NCI-H128 (cell line): ENCODE measurements at regions not wholly inside any gene's neighbourhood (a gene's known extent, or its start where the extent isn't known, plus 50 kb on each side); places are given as distances from the start of the nearest gene placed in this dataset.
A peak's percentile ranks its signal among the peaks of the same experiment; 100 is the strongest.

Source experiments
- DNase-seq: peaks from one replicate; lab custom pipeline; 2025; ENCODE audit not compliant: unreplicated experiment; lab: John Stamatoyannopoulos, UW

- no peak for DNase-seq
These were observed 143.9 kb downstream of the C9orf50 start for GRCh38 chr9:129476821-129477611.

GRCh38 chr9:129474740-129475404 lies 146.0 kb downstream of the C9orf50 start:
- DNase-seq, result no peak

- no peak for DNase-seq
These were observed 147.2 kb downstream of the C9orf50 start for GRCh38 chr9:129473523-129474244.

GRCh38 chr9:129472651-129473102 lies 148.2 kb downstream of the C9orf50 start:
- no peak for DNase-seq

- DNase-seq, result no peak
These were observed 149.5 kb downstream of the C9orf50 start for GRCh38 chr9:129471201-129472019.

GRCh38 chr9:129469988-129470316 lies 150.9 kb downstream of the C9orf50 start:
- DNase-seq, result no peak

- DNase-seq, result no peak
These were observed 151.5 kb downstream of the C9orf50 start for GRCh38 chr9:129469188-129469987.

GRCh38 chr9:129467739-129468666 lies 152.9 kb downstream of the C9orf50 start:
- no peak for DNase-seq

GRCh38 chr9:129467004-129467588 lies 153.8 kb downstream of the C9orf50 start:
- DNase-seq, result no peak

- no peak for DNase-seq
These were observed 154.9 kb downstream of the C9orf50 start for GRCh38 chr9:129465834-129466535.

GRCh38 chr9:129464972-129465833 lies 155.7 kb downstream of the C9orf50 start:
- DNase-seq, result no peak

GRCh38 chr9:129463994-129464393 lies 156.9 kb downstream of the C9orf50 start:
- no peak for DNase-seq

GRCh38 chr9:129463477-129463876 lies 157.4 kb downstream of the C9orf50 start:
- DNase-seq, result no peak

GRCh38 chr9:129462360-129462759 lies 158.5 kb downstream of the C9orf50 start:
- DNase-seq, result no peak

GRCh38 chr9:129460323-129461261 lies 160.3 kb downstream of the C9orf50 start:
- DNase-seq, result peak; percentile 92
